ENCODE measurements at regions not wholly inside any gene's neighbourhood (a gene's known extent, or its start where the extent isn't known, plus 50 kb on each side); places are given as distances from the start of the nearest gene placed in this dataset.
"Not testable (repeated sequence)": the region's sequence is repeated elsewhere in the genome, so short reads cannot be mapped to it uniquely, and the experiment has no call there.

DNA sequence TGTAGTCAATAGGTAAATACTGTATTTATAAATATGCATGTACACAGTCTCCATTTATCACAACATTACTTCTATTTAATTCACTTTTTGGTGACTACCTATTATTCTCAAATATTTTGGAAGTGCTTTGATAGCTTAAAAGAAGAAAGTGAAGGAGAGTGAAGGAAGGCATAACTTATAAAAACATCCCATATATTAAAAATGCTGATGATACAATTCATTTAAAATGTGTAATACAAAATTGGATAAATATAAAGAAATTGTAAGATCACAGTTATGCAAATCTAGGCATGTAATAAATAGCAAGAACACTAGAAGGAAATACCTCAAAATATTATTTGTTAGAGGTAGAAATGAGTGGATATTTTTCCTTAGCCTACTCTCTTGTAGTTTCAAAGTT is 111.6 kb upstream of the ADTRP start:
- Histone ChIP-seq H4K20me1 (ENCODE audit: insufficient read depth, low read length) (no peaks in the 10 kb centered on the region), H3K79me2 (ENCODE audit: low read length) (no peaks in the 10 kb centered on the region), H3K9me3 (ENCODE audit: insufficient read depth, low read length) (no peaks in the 10 kb centered on the region), H3K27ac (ENCODE audit: low read length) (no peak overlapping the region), H3K36me3 (replicated peaks; ENCODE audit: low read depth, low read length) (no peaks in the 10 kb centered on the region), H2AFZ (ENCODE audit: low read depth, low read length) (no peak overlapping the region), H3K9ac (ENCODE audit: low read length) (no peak overlapping the region), H3K4me1 (ENCODE audit: low read length) (peaks cover 5% of the 10 kb centered on the region), H3K27me3 (ENCODE audit: low read depth, low read length) (no peaks in the 10 kb centered on the region), H3K4me2 (ENCODE audit: low read length) (no peak overlapping the region), H3K4me3 (ENCODE audit: low read length) (no peak overlapping the region)
- TF ChIP-seq EZH2phosphoT487 (IDR thresholded peaks at IDR 0.05; ENCODE audit: low read depth), result no peak

GRCh38 chr6:11889572-11889971 is 111.0 kb upstream of the ADTRP start:
- Histone ChIP-seq H4K20me1 (ENCODE audit: insufficient read depth, low read length) (no peaks in the 10 kb centered on the region), H2AFZ (ENCODE audit: low read depth, low read length) (no peak overlapping the region), H3K4me3 (ENCODE audit: low read length) (no peak overlapping the region), H3K27me3 (ENCODE audit: low read depth, low read length) (no peaks in the 10 kb centered on the region), H3K9me3 (ENCODE audit: insufficient read depth, low read length) (no peaks in the 10 kb centered on the region), H3K79me2 (ENCODE audit: low read length) (no peaks in the 10 kb centered on the region), H3K4me2 (ENCODE audit: low read length) (no peak overlapping the region), H3K9ac (ENCODE audit: low read length) (no peak overlapping the region), H3K4me1 (ENCODE audit: low read length) (peaks cover 10% of the 10 kb centered on the region), H3K27ac (ENCODE audit: low read length) (no peak overlapping the region), H3K36me3 (replicated peaks; ENCODE audit: low read depth, low read length) (no peaks in the 10 kb centered on the region)
- TF ChIP-seq, protein P1, sequence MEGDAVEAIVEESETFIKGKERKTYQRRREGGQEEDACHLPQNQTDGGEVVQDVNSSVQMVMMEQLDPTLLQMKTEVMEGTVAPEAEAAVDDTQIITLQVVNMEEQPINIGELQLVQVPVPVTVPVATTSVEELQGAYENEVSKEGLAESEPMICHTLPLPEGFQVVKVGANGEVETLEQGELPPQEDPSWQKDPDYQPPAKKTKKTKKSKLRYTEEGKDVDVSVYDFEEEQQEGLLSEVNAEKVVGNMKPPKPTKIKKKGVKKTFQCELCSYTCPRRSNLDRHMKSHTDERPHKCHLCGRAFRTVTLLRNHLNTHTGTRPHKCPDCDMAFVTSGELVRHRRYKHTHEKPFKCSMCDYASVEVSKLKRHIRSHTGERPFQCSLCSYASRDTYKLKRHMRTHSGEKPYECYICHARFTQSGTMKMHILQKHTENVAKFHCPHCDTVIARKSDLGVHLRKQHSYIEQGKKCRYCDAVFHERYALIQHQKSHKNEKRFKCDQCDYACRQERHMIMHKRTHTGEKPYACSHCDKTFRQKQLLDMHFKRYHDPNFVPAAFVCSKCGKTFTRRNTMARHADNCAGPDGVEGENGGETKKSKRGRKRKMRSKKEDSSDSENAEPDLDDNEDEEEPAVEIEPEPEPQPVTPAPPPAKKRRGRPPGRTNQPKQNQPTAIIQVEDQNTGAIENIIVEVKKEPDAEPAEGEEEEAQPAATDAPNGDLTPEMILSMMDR (IDR thresholded peaks at IDR 0.05; ENCODE audit: low read depth, low read length), result no peak
- no peak for TF ChIP-seq EZH2phosphoT487 (IDR thresholded peaks at IDR 0.05; ENCODE audit: low read depth)

- no peak overlapping the region for H3K4me3 ChIP-seq (ENCODE audit: low read length)
- no peaks in the 10 kb centered on the region for H3K9me3 ChIP-seq (ENCODE audit: insufficient read depth, low read length)
Observed at GRCh38 chr6:11888727-11889126, 110.1 kb upstream of the ADTRP start.

GRCh38 chr6:11885159-11885558 is 106.6 kb upstream of the ADTRP start:
- no peak for TF ChIP-seq EZH2phosphoT487 (IDR thresholded peaks at IDR 0.05; ENCODE audit: low read depth)
- TF ChIP-seq, protein P1 (IDR thresholded peaks at IDR 0.05; ENCODE audit: low read depth, low read length), result no peak
- H3K27ac ChIP-seq (ENCODE audit: low read length), result no peak overlapping the region
- H3K4me3 ChIP-seq (ENCODE audit: low read length), result no peak overlapping the region
- peaks cover 10% of the 10 kb centered on the region for H3K4me1 ChIP-seq (ENCODE audit: low read length)
- H2AFZ ChIP-seq (ENCODE audit: low read depth, low read length), result no peak overlapping the region
- H3K36me3 ChIP-seq (replicated peaks; ENCODE audit: low read depth, low read length), result no peaks in the 10 kb centered on the region
- no peak overlapping the region for H3K4me2 ChIP-seq (ENCODE audit: low read length)
- no peaks in the 10 kb centered on the region for H3K79me2 ChIP-seq (ENCODE audit: low read length)
- H3K27me3 ChIP-seq (ENCODE audit: low read depth, low read length), result no peaks in the 10 kb centered on the region
- H3K9ac ChIP-seq (ENCODE audit: low read length), result no peak overlapping the region
- H4K20me1 ChIP-seq (ENCODE audit: insufficient read depth, low read length), result no peaks in the 10 kb centered on the region
- no peaks in the 10 kb centered on the region for H3K9me3 ChIP-seq (ENCODE audit: insufficient read depth, low read length)

More at GRCh38 chr6:11888727-11889126, 110.1 kb upstream of the ADTRP start:
- H2AFZ ChIP-seq (ENCODE audit: low read depth, low read length), result no peak overlapping the region
- TF ChIP-seq, protein P1 (IDR thresholded peaks at IDR 0.05; ENCODE audit: low read depth, low read length), result no peak
- no peak for TF ChIP-seq EZH2phosphoT487 (IDR thresholded peaks at IDR 0.05; ENCODE audit: low read depth)
- H3K79me2 ChIP-seq (ENCODE audit: low read length), result no peaks in the 10 kb centered on the region
- peaks cover 10% of the 10 kb centered on the region for H3K4me1 ChIP-seq (ENCODE audit: low read length)
- no peak overlapping the region for H3K4me2 ChIP-seq (ENCODE audit: low read length)
- no peaks in the 10 kb centered on the region for H3K27me3 ChIP-seq (ENCODE audit: low read depth, low read length)
- H3K9ac ChIP-seq (ENCODE audit: low read length), result no peak overlapping the region
- H4K20me1 ChIP-seq (ENCODE audit: insufficient read depth, low read length), result no peaks in the 10 kb centered on the region
- no peaks in the 10 kb centered on the region for H3K36me3 ChIP-seq (replicated peaks; ENCODE audit: low read depth, low read length)
- H3K27ac ChIP-seq (ENCODE audit: low read length), result no peak overlapping the region

GRCh38 chr6:11883471-11883870 is 104.9 kb upstream of the ADTRP start:
- H3K4me2 ChIP-seq (ENCODE audit: low read length); H3K4me1 ChIP-seq (ENCODE audit: low read length); H3K4me3 ChIP-seq (ENCODE audit: low read length); H3K79me2 ChIP-seq (ENCODE audit: low read length); H3K36me3 ChIP-seq (replicated peaks; ENCODE audit: low read depth, low read length); H3K9me3 ChIP-seq (ENCODE audit: insufficient read depth, low read length); H4K20me1 ChIP-seq (ENCODE audit: insufficient read depth, low read length); H3K27me3 ChIP-seq (ENCODE audit: low read depth, low read length); H2AFZ ChIP-seq (ENCODE audit: low read depth, low read length); H3K27ac ChIP-seq (ENCODE audit: low read length); H3K9ac ChIP-seq (ENCODE audit: low read length): not testable (repeated sequence)

- not testable (repeated sequence) for H3K9ac ChIP-seq (ENCODE audit: low read length); H3K79me2 ChIP-seq (ENCODE audit: low read length); H3K9me3 ChIP-seq (ENCODE audit: insufficient read depth, low read length); H3K36me3 ChIP-seq (replicated peaks; ENCODE audit: low read depth, low read length); H2AFZ ChIP-seq (ENCODE audit: low read depth, low read length); H3K27ac ChIP-seq (ENCODE audit: low read length); H3K4me2 ChIP-seq (ENCODE audit: low read length); H3K4me3 ChIP-seq (ENCODE audit: low read length); H4K20me1 ChIP-seq (ENCODE audit: insufficient read depth, low read length)
- peaks cover 28% of the 10 kb centered on the region for H3K4me1 ChIP-seq (ENCODE audit: low read length)
- H3K27me3 ChIP-seq (ENCODE audit: low read depth, low read length), result peaks cover 19% of the 10 kb centered on the region
Observed at GRCh38 chr6:11880156-11880555, 101.6 kb upstream of the ADTRP start.
